PFSK-1 (cell line): ENCODE measurements at regions not wholly inside any gene's neighbourhood (a gene's known extent, or its start where the extent isn't known, plus 50 kb on each side); places are given as distances from the start of the nearest gene placed in this dataset.
A peak's percentile ranks its signal among the peaks of the same experiment; 100 is the strongest.

Experiments used
- FOXP2 ChIP-seq: optimal IDR thresholded peaks from 2 replicates; pipeline ENCODE3; 2011; ENCODE audit warnings: borderline replicate concordance, control low read depth, inconsistent platforms; ENCODE audit not compliant: insufficient read depth; ENCODE audit errors: extremely low read length, extremely low read depth
- POLR2AphosphoS5 ChIP-seq: IDR thresholded peaks from 2 replicates; pipeline ENCODE4 v1.6.1; 2012; ENCODE audit warnings: low read depth, mild to moderate bottlenecking, control low read depth, low read length, moderate library complexity
- SIN3A ChIP-seq: IDR thresholded peaks from 2 replicates; pipeline ENCODE4 v1.6.1; 2012; ENCODE audit warnings: mild to moderate bottlenecking, low read length, moderate library complexity, borderline replicate concordance; ENCODE audit not compliant: insufficient read depth
- TAF1 ChIP-seq: IDR thresholded peaks from 2 replicates; pipeline ENCODE4 v1.6.1; 2012; ENCODE audit warnings: low read length, control low read depth, borderline replicate concordance; ENCODE audit not compliant: insufficient read depth
- TF ChIP-seq, protein P1 (sequence below), 2 experiments: IDR thresholded peaks; 2 replicates each; pipeline versions ENCODE4 v1.6.1 to v1.8.0; 2011 to 2012; ENCODE audit warnings: low read depth in 2 of 2, low read length in 2 of 2, control low read depth in 1 of 2, inconsistent platforms in 1 of 2, mild to moderate bottlenecking in 1 of 2, moderate library complexity in 1 of 2; ENCODE audit not compliant: insufficient read depth in 1 of 2

- TF ChIP-seq TAF1 = no peak
These were observed 174.0 kb downstream of the ASCL4 start for GRCh38 chr12:107948391-107948945.

DNA sequence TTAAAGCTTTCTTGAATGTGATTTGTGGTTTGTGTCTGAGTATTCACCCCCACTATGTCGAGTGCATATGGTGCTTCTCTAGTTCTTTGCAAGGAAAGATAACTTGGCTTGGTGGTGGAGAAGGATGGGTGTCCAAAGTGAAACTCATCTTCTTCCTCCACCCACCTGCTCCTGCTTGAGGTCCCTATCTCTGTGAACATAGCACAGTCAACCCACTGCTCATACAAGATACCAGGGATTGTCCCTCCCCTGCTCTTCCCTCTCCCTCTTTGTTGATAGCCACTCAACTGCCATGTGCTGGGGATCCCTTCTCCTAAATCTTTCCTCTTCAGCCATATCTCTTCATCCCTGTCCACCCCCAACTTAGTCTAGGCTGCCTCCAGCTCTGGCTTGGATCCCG lies 176.5 kb downstream of the ASCL4 start:
- no peak for TF ChIP-seq POLR2AphosphoS5
- TF ChIP-seq TAF1 = no peak
- TF ChIP-seq FOXP2 = no peak
- TF ChIP-seq SIN3A = no peak
- TF ChIP-seq, protein P1, sequence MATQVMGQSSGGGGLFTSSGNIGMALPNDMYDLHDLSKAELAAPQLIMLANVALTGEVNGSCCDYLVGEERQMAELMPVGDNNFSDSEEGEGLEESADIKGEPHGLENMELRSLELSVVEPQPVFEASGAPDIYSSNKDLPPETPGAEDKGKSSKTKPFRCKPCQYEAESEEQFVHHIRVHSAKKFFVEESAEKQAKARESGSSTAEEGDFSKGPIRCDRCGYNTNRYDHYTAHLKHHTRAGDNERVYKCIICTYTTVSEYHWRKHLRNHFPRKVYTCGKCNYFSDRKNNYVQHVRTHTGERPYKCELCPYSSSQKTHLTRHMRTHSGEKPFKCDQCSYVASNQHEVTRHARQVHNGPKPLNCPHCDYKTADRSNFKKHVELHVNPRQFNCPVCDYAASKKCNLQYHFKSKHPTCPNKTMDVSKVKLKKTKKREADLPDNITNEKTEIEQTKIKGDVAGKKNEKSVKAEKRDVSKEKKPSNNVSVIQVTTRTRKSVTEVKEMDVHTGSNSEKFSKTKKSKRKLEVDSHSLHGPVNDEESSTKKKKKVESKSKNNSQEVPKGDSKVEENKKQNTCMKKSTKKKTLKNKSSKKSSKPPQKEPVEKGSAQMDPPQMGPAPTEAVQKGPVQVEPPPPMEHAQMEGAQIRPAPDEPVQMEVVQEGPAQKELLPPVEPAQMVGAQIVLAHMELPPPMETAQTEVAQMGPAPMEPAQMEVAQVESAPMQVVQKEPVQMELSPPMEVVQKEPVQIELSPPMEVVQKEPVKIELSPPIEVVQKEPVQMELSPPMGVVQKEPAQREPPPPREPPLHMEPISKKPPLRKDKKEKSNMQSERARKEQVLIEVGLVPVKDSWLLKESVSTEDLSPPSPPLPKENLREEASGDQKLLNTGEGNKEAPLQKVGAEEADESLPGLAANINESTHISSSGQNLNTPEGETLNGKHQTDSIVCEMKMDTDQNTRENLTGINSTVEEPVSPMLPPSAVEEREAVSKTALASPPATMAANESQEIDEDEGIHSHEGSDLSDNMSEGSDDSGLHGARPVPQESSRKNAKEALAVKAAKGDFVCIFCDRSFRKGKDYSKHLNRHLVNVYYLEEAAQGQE (IDR thresholded peaks at IDR 0.05; ENCODE audit: insufficient read depth in 1 of 2, low read depth in 2 of 2, low read length in 2 of 2) = no peak

DNA sequence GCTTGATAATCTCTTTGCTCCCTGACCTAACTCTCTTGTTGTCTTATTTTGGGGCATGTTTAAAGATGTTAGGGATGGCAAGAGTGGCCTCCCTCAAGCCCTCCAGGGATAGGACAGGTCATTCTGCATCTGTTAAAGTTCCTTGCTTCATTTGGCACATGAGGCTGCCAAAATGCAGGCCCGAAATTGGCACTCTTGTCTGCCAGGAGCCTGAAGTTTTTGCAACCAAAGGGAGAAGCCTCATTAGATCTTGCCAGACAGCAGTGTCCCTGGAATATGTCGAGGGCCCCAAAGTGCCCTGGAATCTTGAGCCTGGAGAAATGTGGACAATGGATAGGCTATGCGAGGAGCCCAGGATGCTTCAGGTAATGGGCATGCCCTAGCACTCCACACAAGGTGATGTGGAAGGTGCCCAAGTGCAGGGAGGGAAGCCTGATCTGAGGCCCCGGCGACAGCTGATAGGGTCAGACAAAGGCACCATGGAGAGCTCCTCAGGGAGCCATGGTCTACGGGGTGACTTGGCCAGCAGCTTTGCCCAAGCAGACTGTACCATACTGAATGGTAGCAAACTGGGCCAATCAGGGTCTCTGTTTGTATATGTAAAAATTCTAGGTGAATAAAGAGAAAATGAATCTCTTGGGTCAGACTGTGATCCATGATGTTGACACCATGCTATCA lies 173.0 kb upstream of the WSCD2 start:
- TF ChIP-seq SIN3A (no peak), FOXP2 (no peak), POLR2AphosphoS5 (no peak), TAF1 (no peak)
- TF ChIP-seq, protein P1 (IDR thresholded peaks at IDR 0.05; ENCODE audit: insufficient read depth in 1 of 2, low read depth in 2 of 2, low read length in 2 of 2) = peak; percentile 55 to 85; a peak in 3 of 4 replicates

DNA sequence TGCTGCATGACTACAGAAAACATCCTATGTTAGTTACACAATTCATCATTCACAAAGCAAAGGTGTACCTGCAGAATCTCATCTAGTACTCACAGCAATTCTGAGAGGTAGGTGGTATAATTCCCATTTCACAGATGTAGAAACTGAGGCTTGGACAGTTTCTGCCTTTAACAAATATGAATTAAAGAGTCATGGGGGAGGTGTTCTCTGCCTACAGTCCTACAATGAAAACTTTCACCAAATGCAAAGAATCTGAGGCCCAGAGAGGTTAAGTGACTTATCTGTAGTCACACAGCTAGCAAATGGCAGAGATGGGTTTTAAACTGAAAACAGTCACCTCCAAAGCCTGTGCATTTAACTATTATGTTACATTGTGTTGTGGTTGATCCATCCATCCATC lies 171.6 kb upstream of the WSCD2 start:
- TF ChIP-seq POLR2AphosphoS5 (no peak), TAF1 (no peak), SIN3A (no peak), FOXP2 (no peak)
- TF ChIP-seq, protein P1 (IDR thresholded peaks at IDR 0.05; ENCODE audit: insufficient read depth in 1 of 2, low read depth in 2 of 2, low read length in 2 of 2) = no peak

- TF ChIP-seq SIN3A (no peak), POLR2AphosphoS5 (no peak), FOXP2 (no peak), TAF1 (no peak)
- TF ChIP-seq, protein P1 (IDR thresholded peaks at IDR 0.05; ENCODE audit: insufficient read depth in 1 of 2, low read depth in 2 of 2, low read length in 2 of 2) = no peak
These were observed 165.5 kb upstream of the WSCD2 start for GRCh38 chr12:107963635-107964034.
